ENCODE measurements at regions not wholly inside any gene's neighbourhood (a gene's known extent, or its start where the extent isn't known, plus 50 kb on each side); places are given as distances from the start of the nearest gene placed in this dataset.

GRCh38 chr2:40803900-40804299, 352.0 kb upstream of the SLC8A1 start:
- no peak for DNase-seq (ENCODE audit: low spot score)

DNA sequence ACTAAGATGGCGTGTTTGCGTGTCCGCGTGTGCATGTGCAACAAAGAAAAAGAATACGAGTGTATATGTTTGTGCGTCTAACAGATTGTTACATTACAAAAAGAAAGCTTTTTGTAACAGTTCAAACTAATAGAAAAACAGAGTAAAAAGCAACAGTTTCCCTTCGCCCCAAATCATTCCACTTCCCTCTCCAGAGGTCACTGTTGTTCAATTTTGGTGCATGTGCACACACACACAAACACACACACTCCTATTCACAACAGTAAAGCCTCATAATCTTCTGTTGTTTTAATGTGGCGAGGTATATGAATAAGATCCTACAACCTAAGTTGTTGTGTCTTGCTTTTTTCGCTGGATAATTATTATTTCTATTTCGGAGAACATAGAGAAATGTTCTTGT, 357.3 kb upstream of the SLC8A1 start:
- no peak for DNase-seq (ENCODE audit: low spot score)

- no peak for DNase-seq (ENCODE audit: low spot score)
Observed at GRCh38 chr2:40814616-40815015, 362.7 kb upstream of the SLC8A1 start.

DNA sequence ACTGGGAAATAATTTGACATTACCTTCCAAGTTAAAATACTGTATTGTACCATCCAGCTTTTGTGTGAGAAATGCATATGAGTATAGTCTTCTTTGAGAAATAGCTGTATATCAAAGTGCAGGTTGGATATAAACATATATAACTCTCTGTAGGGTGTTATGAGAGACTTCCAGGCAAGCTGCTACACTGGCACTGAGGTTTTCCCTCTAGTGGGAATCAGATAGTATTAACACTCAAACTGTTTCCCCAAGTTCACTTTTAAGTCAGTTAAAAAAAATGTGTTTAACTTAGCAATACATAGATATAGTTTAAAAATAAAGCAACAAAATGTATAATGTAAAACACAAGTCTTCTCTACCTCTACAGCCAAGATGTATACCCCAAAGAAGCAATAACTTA, 368.4 kb upstream of the SLC8A1 start:
- DNase-seq (ENCODE audit: low spot score), result no peak

DNA sequence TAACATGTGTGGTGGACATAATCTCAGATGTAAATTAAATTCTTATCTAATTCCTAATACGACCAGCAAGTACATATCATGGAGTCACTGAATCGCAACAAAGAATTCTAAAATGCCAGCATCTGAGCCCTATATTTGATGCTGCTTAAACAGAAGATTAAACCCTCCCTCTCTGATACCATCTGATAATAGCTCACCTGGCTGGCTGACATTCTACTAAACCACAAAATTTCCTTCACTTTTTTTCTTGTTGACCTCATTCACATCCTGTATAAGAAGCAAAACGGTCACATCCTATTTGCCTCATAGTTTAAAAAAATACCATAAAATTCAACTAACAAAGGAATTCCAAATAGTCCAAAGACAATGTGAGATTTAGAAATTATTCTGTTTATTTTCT, 371.6 kb upstream of the SLC8A1 start:
- no peak for DNase-seq (ENCODE audit: low spot score)

- DNase-seq (ENCODE audit: low spot score), result no peak
Observed at GRCh38 chr2:40824278-40824677, 372.4 kb upstream of the SLC8A1 start.

DNA sequence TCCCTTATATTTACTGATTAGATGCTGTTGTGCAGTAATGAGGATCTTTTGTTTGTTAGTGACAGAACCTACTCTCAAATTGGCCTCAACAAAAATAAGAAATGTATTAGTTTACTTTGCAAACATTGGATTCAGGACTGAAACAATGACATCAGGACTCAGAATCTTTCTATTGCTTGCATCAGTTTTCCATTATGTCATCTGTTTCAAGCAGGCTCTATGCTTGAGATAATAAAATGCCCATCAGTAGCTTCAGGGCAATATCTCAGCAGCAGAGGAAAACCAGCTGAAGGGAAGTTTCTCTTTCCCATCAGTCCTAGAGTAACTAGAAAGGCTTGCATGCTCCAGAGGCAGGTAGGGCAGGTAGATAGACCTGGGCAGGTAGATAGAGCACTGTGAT, 375.5 kb upstream of the SLC8A1 start:
- DNase-seq (ENCODE audit: low spot score), result no peak

GRCh38 chr2:40831321-40831873, 379.5 kb upstream of the SLC8A1 start:
- DNase-seq (ENCODE audit: low spot score), result no peak

DNA sequence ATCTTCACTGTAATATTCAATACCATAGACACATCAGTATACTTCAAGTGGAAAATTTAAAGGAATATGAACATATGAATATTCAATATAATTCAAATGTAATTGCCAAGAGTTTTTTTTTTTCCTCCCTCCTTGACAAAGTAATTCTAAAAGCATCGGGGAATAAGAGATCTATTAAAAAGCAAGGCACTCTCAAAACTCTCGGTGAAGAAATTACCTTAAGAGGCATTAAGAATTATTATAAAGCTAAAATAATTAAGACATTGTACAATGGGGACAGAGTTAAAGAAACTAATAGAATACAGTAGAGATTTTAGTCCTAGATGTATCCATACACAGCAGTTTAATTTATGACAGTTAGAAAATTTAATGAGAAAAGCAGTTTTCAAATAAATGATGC, 390.0 kb upstream of the SLC8A1 start:
- no peak for DNase-seq (ENCODE audit: low spot score)

DNA sequence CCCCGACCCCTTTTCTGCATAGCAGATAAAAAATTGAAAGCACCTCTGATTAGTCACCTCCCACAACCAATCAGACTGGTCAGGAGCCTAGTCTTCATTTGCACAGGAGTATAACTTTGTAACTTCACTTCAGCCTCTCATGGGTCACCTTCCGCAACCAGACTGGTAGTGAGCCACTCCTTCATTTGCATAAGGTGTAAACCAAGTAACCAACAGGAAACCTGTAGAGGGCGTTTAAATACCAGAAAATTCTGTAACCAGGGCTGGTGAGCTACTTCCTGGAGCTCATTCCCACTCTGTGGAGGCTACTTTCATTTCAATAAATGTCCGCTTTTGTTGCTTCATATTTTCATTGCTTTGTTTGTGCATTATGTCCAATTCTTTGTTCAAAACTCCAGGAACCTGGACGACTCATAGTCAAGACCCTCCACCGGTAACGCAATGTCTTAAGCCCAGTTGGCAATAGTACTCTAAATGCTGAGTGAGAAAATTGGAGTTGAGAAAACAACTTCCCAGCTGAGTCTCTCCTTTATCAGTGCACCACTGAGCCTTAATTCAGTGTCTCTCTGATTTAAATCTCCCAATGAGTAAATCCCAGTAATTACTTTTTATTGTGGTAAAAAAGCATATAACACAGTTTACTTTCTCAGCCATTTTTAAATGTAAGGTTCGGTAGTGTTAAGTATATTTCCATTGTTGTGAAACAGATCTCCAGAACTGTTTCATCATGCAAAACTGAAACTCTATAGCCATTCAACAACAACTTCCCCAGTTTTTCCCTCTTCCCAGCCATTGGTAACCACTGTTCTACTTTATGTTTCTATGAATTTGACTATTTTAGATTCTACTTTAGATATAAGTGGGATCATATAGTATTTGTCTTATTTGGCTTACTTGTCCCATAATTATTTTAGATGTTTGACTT, 392.7 kb upstream of the SLC8A1 start:
- DNase-seq (ENCODE audit: low spot score), result peak; percentile 7

DNA sequence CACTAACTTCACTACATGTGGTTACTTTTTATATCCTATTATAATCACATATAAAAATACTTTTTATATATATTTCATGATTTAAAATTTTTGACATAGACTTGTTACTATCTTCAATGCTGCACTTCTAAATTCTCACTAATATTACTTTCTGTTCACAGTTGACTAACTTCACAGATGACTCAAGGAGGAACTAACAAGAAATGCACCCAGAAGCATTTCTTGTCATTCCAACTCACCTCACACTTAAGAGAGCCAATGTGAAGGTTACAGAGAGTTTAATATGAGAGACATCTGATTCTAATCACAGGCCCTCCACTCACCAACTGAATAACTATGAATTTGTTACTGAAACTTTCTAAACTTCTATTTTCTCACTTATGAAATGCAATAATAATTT, 399.8 kb upstream of the SLC8A1 start:
- no peak for DNase-seq (ENCODE audit: low spot score)

- no peak for DNase-seq (ENCODE audit: low spot score)
Observed at GRCh38 chr2:40859617-40860016, 407.7 kb upstream of the SLC8A1 start.

GRCh38 chr2:40867829-40868228, 415.9 kb upstream of the SLC8A1 start:
- no peak for DNase-seq (ENCODE audit: low spot score)

DNA sequence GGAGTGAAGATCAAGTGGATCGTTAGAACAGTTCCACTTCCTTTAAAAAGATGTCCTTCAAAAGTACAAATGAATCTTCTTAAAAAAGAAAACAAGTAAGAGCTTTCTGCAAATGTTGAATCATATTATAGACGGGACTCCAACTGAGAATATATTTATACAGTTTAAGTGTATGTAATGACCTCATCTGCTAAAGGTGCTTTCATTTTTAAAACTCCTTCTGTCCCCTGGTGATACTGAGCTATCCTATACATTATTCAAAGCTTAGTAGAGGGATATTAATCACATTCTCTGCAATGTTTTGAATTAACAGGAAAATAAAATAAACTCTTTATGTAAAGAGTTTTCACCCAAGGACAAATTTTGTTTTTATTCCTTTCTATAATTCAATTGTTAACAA, 420.7 kb upstream of the SLC8A1 start:
- no peak for DNase-seq (ENCODE audit: low spot score)

- no peak for DNase-seq (ENCODE audit: low spot score)
Observed at GRCh38 chr2:40874380-40874779, 422.5 kb upstream of the SLC8A1 start.

DNA sequence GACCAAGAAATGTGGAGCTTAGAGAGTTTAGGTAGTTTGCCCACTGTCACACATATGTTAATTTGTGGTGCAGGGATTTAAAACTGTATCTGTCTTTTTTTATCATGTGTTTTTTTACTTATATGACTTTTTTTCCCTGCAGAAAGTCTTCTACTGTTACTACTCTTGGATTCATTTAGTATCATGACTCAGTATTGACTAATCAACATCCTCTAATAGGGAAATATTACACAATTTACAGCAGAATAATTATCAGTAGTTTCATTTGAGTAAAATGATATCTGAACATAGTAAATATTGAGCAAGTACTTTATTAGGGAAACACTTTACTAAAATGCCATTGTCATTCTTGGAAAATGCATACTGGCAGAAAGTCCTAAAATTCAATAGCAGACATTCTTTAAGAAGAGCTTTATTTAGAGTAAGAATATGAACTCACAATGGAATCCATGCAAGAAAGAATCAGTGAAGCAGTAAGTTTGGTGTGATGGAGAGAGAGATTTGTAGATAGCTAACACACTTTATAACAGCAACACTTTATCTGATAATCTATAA, 425.9 kb upstream of the SLC8A1 start:
- DNase-seq (ENCODE audit: low spot score), result peak; percentile 2

DNA sequence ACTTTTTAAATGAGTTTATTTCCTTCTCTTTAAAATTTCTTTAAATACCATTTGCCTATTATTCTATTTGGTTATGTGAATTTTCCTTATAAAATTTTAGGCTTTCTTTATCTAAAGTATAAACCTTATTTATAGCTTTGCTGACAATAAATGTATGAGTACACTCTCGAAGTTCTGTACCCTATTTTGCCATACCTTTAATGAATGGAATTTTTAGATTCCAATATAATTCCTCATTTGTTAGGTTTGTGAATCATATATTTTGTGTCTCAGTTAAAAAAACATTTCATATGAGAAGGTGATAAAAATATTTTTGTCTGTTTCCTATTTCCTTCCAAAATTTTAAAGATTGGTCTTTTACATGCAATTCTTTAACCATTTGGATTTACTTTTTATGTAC, 427.4 kb upstream of the SLC8A1 start:
- DNase-seq (ENCODE audit: low spot score), result no peak

DNA sequence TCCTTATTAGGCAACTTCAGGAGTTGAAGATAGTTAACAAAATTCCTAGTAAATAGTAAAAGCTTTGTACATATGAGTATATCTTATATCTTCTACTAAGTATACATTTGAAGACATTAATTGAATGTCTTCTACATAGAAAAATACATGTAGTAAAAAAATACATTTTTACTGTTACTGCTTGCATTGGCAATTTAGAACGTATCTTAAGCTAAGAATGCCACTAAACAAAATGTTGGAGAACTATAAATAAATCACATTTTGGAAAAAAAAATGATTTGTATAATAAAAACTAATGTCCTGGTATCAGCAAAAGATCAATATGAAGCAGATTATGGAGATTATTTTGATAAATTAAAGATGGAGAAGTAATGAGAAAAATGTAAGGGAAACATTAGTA, 434.2 kb upstream of the SLC8A1 start:
- no peak for DNase-seq (ENCODE audit: low spot score)

GRCh38 chr2:40886655-40887054, 434.8 kb upstream of the SLC8A1 start:
- DNase-seq (ENCODE audit: low spot score), result no peak

DNA sequence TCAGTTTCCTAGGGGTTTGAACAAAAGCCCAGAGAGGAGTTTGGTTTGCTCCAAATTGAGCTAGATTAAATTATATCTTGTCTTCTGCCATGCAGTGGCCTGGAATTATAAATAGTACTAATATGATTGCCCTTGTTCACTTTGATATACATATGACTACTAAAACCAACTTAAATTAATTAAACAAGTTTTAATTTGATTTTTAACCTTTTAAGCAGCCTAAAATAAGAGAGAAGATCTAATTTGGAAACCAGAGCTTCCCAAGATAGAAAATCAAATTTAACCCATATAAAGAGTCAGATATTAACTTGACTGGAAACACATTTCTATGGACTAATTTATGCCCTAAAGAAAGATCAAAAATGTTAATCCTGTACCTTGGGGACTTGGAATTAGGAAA, 444.5 kb upstream of the SLC8A1 start:
- no peak for DNase-seq (ENCODE audit: low spot score)

DNA sequence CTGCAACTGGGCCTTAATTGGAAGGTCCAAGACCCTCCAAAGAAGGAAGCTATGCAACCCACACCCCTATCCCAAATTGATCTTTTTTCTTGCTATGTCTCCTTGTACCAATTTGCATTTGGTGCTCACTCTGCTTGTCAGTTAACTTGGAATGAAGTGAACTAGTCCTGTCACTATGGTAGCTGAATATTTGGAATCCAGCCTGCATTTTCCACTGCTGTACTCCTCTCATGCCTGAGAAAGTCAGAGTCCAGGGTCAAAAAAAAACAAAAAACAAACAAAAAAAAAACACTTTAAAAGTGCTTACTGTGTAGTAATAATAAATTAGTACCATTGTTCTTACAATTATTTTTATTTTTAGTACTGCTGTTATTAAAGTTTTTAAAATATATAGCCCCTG, 462.8 kb upstream of the SLC8A1 start:
- DNase-seq (ENCODE audit: low spot score), result no peak

- no peak for DNase-seq (ENCODE audit: low spot score)
Observed at GRCh38 chr2:40915651-40916050, 463.8 kb upstream of the SLC8A1 start.

DNA sequence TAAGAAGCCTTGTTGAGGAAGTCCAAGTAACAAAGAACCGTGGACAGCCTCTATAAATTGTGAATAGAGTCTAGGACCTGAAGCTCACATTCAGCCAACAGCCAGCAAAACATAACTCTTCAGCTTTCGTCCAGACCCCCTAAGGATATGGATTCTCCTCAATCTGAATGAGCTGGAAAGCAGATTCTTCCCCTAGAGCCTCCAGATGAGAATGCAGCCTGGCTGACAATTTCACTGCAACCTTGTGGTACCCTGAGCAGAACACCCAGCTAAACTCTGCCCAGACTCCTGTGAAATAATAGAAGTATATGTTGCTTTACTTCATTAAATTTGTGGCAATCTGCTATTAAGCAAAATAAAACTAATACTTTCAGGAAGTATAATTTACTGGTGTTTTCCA, 483.5 kb upstream of the SLC8A1 start:
- no peak for DNase-seq (ENCODE audit: low spot score)

GRCh38 chr2:40937284-40937683, 485.4 kb upstream of the SLC8A1 start:
- no peak for DNase-seq (ENCODE audit: low spot score)

All from kidney capillary endothelial cell (primary cell).